ENCODE measurements at regions not wholly inside any gene's neighbourhood (a gene's known extent, or its start where the extent isn't known, plus 50 kb on each side); places are given as distances from the start of the nearest gene placed in this dataset.
A peak's percentile ranks its signal among the peaks of the same experiment; 100 is the strongest.

DNA sequence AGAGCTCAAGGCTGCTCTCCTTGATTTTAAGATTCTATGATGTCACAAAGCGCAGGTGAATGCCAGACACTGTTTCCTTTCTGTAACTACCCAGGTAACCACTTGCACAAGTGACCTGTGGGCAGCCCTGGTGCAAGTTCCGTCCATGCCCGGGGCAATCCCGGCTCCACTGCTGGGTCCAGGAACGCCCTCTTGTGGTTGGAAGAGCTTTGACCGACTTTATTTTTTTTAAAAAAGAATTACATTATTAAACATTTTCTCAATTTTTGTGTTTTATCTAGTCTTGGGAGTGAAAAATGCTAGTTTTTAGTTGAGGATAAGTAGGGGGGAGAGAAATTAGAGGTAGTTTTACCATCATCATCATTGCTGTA, 695.2 kb downstream of the QKI start:
- no peak for FAIRE-seq
- peaks cover 0 to 30% of the 10 kb centered on the region in 2 experiments; a peak in 2 of 5 replicates for H3K27me3 ChIP-seq (ENCODE audit: control insufficient read depth in 1 of 2, insufficient read depth in 2 of 2, low read length in 2 of 2)
- no peak overlapping the region for H3K4me3 ChIP-seq (replicated peaks in 1 of 3; ENCODE audit: insufficient read depth in 1 of 3, low read depth in 2 of 3, low read length in 3 of 3)
- H2AFZ ChIP-seq (ENCODE audit: low read length), result no peak overlapping the region
- 0 out of 2 replicates have a peak overlapping the region, but pooled peaks have one; percentile 6 for H3K4me2 ChIP-seq (ENCODE audit: low read depth, low read length)
- intact Hi-C loops (cut with micrococcal nuclease; ENCODE audit: unreplicated experiment) (loop anchor here (5.0 kb wide), 3 partner anchors 927 to 1252 kb away; no protein-coding TSS in a partner anchor), in situ Hi-C loops (cut with HindIII; ENCODE audit: extremely low pct_ligation_motif_present, low pct_unique_long_range_greater_than_20kb) (loop anchor here (25.0 kb wide), 2 partner anchors 697 to 922 kb away; partner anchors contain the start of gene QKI)
- ATAC-seq, result peak; percentile 39
- peaks cover 6% of the 10 kb centered on the region; the same call in 1 of the 2 replicates for H3K4me1 ChIP-seq (ENCODE audit: insufficient read depth, low read length)
- ChIA-PET POLR2A (no interaction called here), CTCF (ENCODE audit: low intra/inter-chr PET ratio, low total read pairs) (no interaction called here)
- no peaks in the 10 kb centered on the region for H3K79me2 ChIP-seq (ENCODE audit: insufficient read depth, low read length)
- WGBS (ENCODE audit: low lambda C conversion rate), result 33% methylated on average over 6 of the region's 6 CpGs
- H3K9me3 ChIP-seq (ENCODE audit: low read length), result peaks cover 5% of the 10 kb centered on the region; the same call in 1 of the 2 replicates
- DNase-seq (ENCODE audit: low spot score), result no peak
- H4K20me1 ChIP-seq (ENCODE audit: insufficient read depth, low read length), result no peaks in the 10 kb centered on the region
- BruUV-seq (replicated peaks), result no TSS peak
- H3K9ac ChIP-seq (ENCODE audit: insufficient read depth, low read depth, low read length), result no peak overlapping the region
- no peak overlapping the region for H3K27ac ChIP-seq (ENCODE audit: extremely low read length, insufficient read depth, low read length)
- H3K36me3 ChIP-seq (replicated peaks in 1 of 2; ENCODE audit: control insufficient read depth in 1 of 2, insufficient read depth in 2 of 2, low read length in 2 of 2), result no peaks in the 10 kb centered on the region
- TF ChIP-seq ZNF616 (CRISPR knock-in tag; IDR thresholded peaks at IDR 0.05; ENCODE audit: low read depth) (no peak), ASH2L (IDR thresholded peaks at IDR 0.05; ENCODE audit: insufficient read length, low read depth, low read length) (no peak), MIER3 (CRISPR knock-in tag; IDR thresholded peaks at IDR 0.05; ENCODE audit: borderline replicate concordance) (no peak), CHD2 (IDR thresholded peaks at IDR 0.05; ENCODE audit: low read depth, low read length) (no peak), MED8 (CRISPR knock-in tag; IDR thresholded peaks at IDR 0.05; ENCODE audit: insufficient replicate concordance) (no peak), ZNF879 (CRISPR knock-in tag; IDR thresholded peaks at IDR 0.05) (no peak), HOXD1 (CRISPR knock-in tag; IDR thresholded peaks at IDR 0.05) (no peak), SRSF4 (IDR thresholded peaks at IDR 0.05; ENCODE audit: low read depth, low read length, poor library complexity, severe bottlenecking) (no peak), SMC3 (IDR thresholded peaks at IDR 0.05; ENCODE audit: low read length) (peak; percentile 41; the same call in 1 of the 2 replicates), NRL (CRISPR knock-in tag; IDR thresholded peaks at IDR 0.05; ENCODE audit: borderline replicate concordance) (no peak), NAIF1 (CRISPR knock-in tag; IDR thresholded peaks at IDR 0.05; ENCODE audit: borderline replicate concordance) (no peak), NPAS2 (CRISPR knock-in tag; IDR thresholded peaks at IDR 0.05; ENCODE audit: borderline replicate concordance) (no peak), HDAC1 (CRISPR knock-in tag; IDR thresholded peaks at IDR 0.05) (no peak), ZNF282 (IDR thresholded peaks at IDR 0.05; ENCODE audit: partially characterized antibody) (no peak), ZNF781 (CRISPR knock-in tag; IDR thresholded peaks at IDR 0.05; ENCODE audit: borderline replicate concordance, not compliant biosample characterization) (no peak), KLF6 (CRISPR knock-in tag; IDR thresholded peaks at IDR 0.05) (no peak)
- TF ChIP-seq, protein P1, sequence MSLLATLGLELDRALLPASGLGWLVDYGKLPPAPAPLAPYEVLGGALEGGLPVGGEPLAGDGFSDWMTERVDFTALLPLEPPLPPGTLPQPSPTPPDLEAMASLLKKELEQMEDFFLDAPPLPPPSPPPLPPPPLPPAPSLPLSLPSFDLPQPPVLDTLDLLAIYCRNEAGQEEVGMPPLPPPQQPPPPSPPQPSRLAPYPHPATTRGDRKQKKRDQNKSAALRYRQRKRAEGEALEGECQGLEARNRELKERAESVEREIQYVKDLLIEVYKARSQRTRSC (CRISPR knock-in tag; IDR thresholded peaks at IDR 0.05; ENCODE audit: low read depth), result no peak
- TF ChIP-seq, protein P2, sequence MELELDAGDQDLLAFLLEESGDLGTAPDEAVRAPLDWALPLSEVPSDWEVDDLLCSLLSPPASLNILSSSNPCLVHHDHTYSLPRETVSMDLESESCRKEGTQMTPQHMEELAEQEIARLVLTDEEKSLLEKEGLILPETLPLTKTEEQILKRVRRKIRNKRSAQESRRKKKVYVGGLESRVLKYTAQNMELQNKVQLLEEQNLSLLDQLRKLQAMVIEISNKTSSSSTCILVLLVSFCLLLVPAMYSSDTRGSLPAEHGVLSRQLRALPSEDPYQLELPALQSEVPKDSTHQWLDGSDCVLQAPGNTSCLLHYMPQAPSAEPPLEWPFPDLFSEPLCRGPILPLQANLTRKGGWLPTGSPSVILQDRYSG (CRISPR knock-in tag; IDR thresholded peaks at IDR 0.05), result no peak
- TF ChIP-seq, protein P3, sequence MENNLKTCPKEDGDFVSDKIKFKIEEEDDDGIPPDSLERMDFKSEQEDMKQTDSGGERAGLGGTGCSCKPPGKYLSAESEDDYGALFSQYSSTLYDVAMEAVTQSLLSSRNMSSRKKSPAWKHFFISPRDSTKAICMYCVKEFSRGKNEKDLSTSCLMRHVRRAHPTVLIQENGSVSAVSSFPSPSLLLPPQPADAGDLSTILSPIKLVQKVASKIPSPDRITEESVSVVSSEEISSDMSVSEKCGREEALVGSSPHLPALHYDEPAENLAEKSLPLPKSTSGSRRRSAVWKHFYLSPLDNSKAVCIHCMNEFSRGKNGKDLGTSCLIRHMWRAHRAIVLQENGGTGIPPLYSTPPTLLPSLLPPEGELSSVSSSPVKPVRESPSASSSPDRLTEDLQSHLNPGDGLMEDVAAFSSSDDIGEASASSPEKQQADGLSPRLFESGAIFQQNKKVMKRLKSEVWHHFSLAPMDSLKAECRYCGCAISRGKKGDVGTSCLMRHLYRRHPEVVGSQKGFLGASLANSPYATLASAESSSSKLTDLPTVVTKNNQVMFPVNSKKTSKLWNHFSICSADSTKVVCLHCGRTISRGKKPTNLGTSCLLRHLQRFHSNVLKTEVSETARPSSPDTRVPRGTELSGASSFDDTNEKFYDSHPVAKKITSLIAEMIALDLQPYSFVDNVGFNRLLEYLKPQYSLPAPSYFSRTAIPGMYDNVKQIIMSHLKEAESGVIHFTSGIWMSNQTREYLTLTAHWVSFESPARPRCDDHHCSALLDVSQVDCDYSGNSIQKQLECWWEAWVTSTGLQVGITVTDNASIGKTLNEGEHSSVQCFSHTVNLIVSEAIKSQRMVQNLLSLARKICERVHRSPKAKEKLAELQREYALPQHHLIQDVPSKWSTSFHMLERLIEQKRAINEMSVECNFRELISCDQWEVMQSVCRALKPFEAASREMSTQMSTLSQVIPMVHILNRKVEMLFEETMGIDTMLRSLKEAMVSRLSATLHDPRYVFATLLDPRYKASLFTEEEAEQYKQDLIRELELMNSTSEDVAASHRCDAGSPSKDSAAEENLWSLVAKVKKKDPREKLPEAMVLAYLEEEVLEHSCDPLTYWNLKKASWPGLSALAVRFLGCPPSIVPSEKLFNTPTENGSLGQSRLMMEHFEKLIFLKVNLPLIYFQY (CRISPR knock-in tag; IDR thresholded peaks at IDR 0.05; ENCODE audit: borderline replicate concordance), result no peak
- TF ChIP-seq, protein P4, sequence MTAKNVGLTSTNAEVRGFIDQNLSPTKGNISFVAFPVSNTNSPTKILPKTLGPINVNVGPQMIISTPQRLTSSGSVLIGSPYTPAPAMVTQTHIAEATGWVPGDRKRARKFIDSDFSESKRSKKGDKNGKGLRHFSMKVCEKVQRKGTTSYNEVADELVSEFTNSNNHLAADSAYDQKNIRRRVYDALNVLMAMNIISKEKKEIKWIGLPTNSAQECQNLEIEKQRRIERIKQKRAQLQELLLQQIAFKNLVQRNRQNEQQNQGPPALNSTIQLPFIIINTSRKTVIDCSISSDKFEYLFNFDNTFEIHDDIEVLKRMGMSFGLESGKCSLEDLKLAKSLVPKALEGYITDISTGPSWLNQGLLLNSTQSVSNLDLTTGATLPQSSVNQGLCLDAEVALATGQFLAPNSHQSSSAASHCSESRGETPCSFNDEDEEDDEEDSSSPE (CRISPR knock-in tag; IDR thresholded peaks at IDR 0.05), result no peak

Measured in HepG2 (cell line).